DLD1 (cell line): ENCODE measurements at regions not wholly inside any gene's neighbourhood (a gene's known extent, or its start where the extent isn't known, plus 50 kb on each side); places are given as distances from the start of the nearest gene placed in this dataset.

ENCODE experiments used
- in situ Hi-C: cut with HindIII; loops from 2 replicates; pipeline ENCODE4 v1.10.0; 2017; ENCODE audit warnings: low sequenced_read_pairs

- in situ Hi-C loops = no loop called here
Measured at GRCh38 chr2:176704282-176704858, 435.1 kb downstream of the MTX2 start.

- in situ Hi-C loops = no loop called here
Measured at GRCh38 chr2:176709149-176709951, 440.1 kb downstream of the MTX2 start.

GRCh38 chr2:176709991-176710390, 440.7 kb downstream of the MTX2 start:
- in situ Hi-C loops = no loop called here

- in situ Hi-C loops = no loop called here
Measured at GRCh38 chr2:176710657-176711186, 441.5 kb downstream of the MTX2 start.

GRCh38 chr2:176725873-176726645, 456.8 kb downstream of the MTX2 start:
- in situ Hi-C loops = no loop called here

GRCh38 chr2:176727696-176728095, 458.5 kb downstream of the MTX2 start:
- in situ Hi-C loops = no loop called here

GRCh38 chr2:176729706-176730569, 460.7 kb downstream of the MTX2 start:
- in situ Hi-C loops = no loop called here

- in situ Hi-C loops = no loop called here
Measured at GRCh38 chr2:176732780-176733179, 463.5 kb downstream of the MTX2 start.

- in situ Hi-C loops = no loop called here
Measured at GRCh38 chr2:176733698-176734430, 464.6 kb downstream of the MTX2 start.

- in situ Hi-C loops = no loop called here
Measured at GRCh38 chr2:176734868-176735267, 465.6 kb downstream of the MTX2 start.

- in situ Hi-C loops = no loop called here
Measured at GRCh38 chr2:176742271-176742670, 470.3 kb upstream of the HNRNPA3 start.

GRCh38 chr2:176743671-176744070, 468.9 kb upstream of the HNRNPA3 start:
- in situ Hi-C loops = no loop called here

- in situ Hi-C loops = no loop called here
Measured at GRCh38 chr2:176744146-176744545, 468.4 kb upstream of the HNRNPA3 start.

- in situ Hi-C loops = no loop called here
Measured at GRCh38 chr2:176745543-176746200, 466.9 kb upstream of the HNRNPA3 start.

- in situ Hi-C loops = no loop called here
Measured at GRCh38 chr2:176746411-176746810, 466.2 kb upstream of the HNRNPA3 start.

GRCh38 chr2:176747506-176747905, 465.1 kb upstream of the HNRNPA3 start:
- in situ Hi-C loops = no loop called here

- in situ Hi-C loops = no loop called here
Measured at GRCh38 chr2:176747928-176748327, 464.7 kb upstream of the HNRNPA3 start.

- in situ Hi-C loops = no loop called here
Measured at GRCh38 chr2:176748662-176749061, 463.9 kb upstream of the HNRNPA3 start.
